ENCODE measurements at regions not wholly inside any gene's neighbourhood (a gene's known extent, or its start where the extent isn't known, plus 50 kb on each side); places are given as distances from the start of the nearest gene placed in this dataset.

GRCh38 chr10:113471241-113471996 lies 81.4 kb upstream of the HABP2 start (continued):
- TF ChIP-seq ETS1 (IDR thresholded peaks at IDR 0.05), result no peak
- TF ChIP-seq POLR2AphosphoS5 (IDR thresholded peaks at IDR 0.05; ENCODE audit: low read depth), result no peak
- TF ChIP-seq EZH2phosphoT487 (IDR thresholded peaks at IDR 0.05; ENCODE audit: unreplicated experiment), result no peak

- Histone ChIP-seq H3K4me3 (no peak overlapping the region), H4K20me1 (replicated peaks; ENCODE audit: insufficient read depth) (no peaks in the 10 kb centered on the region), H3K36me3 (ENCODE audit: insufficient read depth) (no peaks in the 10 kb centered on the region), H2AFZ (no peak overlapping the region), H3K27ac (ENCODE audit: low read depth) (no peak overlapping the region), H3K79me2 (replicated peaks; ENCODE audit: insufficient read depth) (no peaks in the 10 kb centered on the region), H3K27me3 (ENCODE audit: insufficient read depth) (no peaks in the 10 kb centered on the region), H3K4me2 (no peak overlapping the region), H3F3A (replicated peaks; ENCODE audit: low read depth) (no peaks in the 10 kb centered on the region), H3K9me2 (ENCODE audit: insufficient read depth) (0 out of 2 replicates have a peak, but pooled peaks cover 4% of the 10 kb centered on the region), H3K4me1 (ENCODE audit: insufficient read depth) (no peaks in the 10 kb centered on the region)
- DNase-seq (ENCODE audit: low spot score) (no peak), ATAC-seq (no peak)
- no peak overlapping the region for H3K4me3 Mint-ChIP-seq
- TF ChIP-seq EZH2 (IDR thresholded peaks at IDR 0.05; ENCODE audit: low read depth, unreplicated experiment), result no peak
- no peak for TF ChIP-seq CTCF (conservative IDR thresholded peaks at IDR 0.05; ENCODE audit: low read depth in 2 of 2)
- TF ChIP-seq STAT1 (IDR thresholded peaks at IDR 0.05; ENCODE audit: unreplicated experiment), result no peak
- no peak for TF ChIP-seq ETS1 (IDR thresholded peaks at IDR 0.05)
- no peak for TF ChIP-seq ZNF331 (CRISPR knock-in tag; IDR thresholded peaks at IDR 0.05; ENCODE audit: low read depth)
- no peak for TF ChIP-seq CREB1 (CRISPR knock-in tag; IDR thresholded peaks at IDR 0.05; ENCODE audit: low read depth)
- TF ChIP-seq NANOG (IDR thresholded peaks at IDR 0.05; ENCODE audit: borderline replicate concordance), result no peak
- H3K27me3 Mint-ChIP-seq (ENCODE audit: insufficient read depth, low read depth, poor library complexity), result no peaks in the 10 kb centered on the region
- H3K36me3 Mint-ChIP-seq (ENCODE audit: low read depth), result no peaks in the 10 kb centered on the region; the same call in 2 of the 3 replicates
- H3K9me3 Mint-ChIP-seq, result peaks cover under 1% of the 10 kb centered on the region; the same call in 2 of the 3 replicates
- H3K27ac Mint-ChIP-seq, result no peak overlapping the region
- H3K4me1 Mint-ChIP-seq, result peaks cover 4% of the 10 kb centered on the region; the same call in 1 of the 3 replicates
These were observed 79.8 kb upstream of the HABP2 start for GRCh38 chr10:113473011-113473410.
